ENCODE measurements at regions not wholly inside any gene's neighbourhood (a gene's known extent, or its start where the extent isn't known, plus 50 kb on each side); places are given as distances from the start of the nearest gene placed in this dataset.

DNA sequence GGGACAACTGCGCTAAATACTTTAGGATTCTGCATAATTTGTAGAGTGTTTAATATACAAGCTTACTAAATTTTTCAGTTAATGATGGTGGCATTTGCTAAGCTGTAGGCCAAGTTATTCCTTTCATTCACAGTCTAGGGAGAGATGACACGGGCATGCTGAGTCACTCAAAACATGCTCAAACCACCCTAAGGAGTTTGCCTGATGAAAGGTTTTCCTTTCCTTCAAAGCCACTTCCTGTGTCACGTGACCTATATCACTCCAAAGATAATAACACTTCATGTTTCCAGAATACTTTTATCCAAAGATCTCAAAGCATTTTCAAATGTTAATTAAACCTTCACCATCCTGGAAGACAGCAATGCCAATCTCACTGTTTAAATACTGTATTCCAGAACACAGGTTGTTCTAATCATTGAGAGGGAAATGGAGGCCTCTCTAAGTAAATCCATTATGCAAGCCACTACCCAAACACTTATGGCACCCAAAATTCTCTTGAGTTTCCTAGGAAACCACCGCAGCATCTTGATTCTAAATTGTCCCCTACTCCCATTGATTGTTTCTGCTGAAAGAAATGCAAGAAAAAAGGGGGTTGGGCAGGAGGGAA lies 207.0 kb upstream of the CDKN3 start:
- no peak for TF ChIP-seq POLR2A (IDR thresholded peaks at IDR 0.05)
- TF ChIP-seq, protein P1, sequence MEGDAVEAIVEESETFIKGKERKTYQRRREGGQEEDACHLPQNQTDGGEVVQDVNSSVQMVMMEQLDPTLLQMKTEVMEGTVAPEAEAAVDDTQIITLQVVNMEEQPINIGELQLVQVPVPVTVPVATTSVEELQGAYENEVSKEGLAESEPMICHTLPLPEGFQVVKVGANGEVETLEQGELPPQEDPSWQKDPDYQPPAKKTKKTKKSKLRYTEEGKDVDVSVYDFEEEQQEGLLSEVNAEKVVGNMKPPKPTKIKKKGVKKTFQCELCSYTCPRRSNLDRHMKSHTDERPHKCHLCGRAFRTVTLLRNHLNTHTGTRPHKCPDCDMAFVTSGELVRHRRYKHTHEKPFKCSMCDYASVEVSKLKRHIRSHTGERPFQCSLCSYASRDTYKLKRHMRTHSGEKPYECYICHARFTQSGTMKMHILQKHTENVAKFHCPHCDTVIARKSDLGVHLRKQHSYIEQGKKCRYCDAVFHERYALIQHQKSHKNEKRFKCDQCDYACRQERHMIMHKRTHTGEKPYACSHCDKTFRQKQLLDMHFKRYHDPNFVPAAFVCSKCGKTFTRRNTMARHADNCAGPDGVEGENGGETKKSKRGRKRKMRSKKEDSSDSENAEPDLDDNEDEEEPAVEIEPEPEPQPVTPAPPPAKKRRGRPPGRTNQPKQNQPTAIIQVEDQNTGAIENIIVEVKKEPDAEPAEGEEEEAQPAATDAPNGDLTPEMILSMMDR (IDR thresholded peaks at IDR 0.05 in 8 of 11, conservative IDR thresholded peaks at IDR 0.05 in 3 of 11), result no peak

Data from spleen (tissue), 7 donors.